GM18498 (cell line): ENCODE measurements at regions not wholly inside any gene's neighbourhood (a gene's known extent, or its start where the extent isn't known, plus 50 kb on each side); places are given as distances from the start of the nearest gene placed in this dataset.
A peak's percentile ranks its signal among the peaks of the same experiment; 100 is the strongest.

Experiments
- ATAC-seq: cut with Tn5 transposase; IDR thresholded peaks from one replicate; pipeline ENCODE4 v1.9.1; 2021; ENCODE audit warnings: mild to moderate bottlenecking, moderate library complexity; ENCODE audit not compliant: unreplicated experiment

GRCh38 chr10:111706331-111706730, 477.2 kb downstream of the GPAM start:
- no peak for ATAC-seq

GRCh38 chr10:111707076-111707475, 476.5 kb downstream of the GPAM start:
- ATAC-seq, result no peak

- no peak for ATAC-seq
Observed at GRCh38 chr10:111709603-111710002, 474.0 kb downstream of the GPAM start.

- no peak for ATAC-seq
Observed at GRCh38 chr10:111716032-111716431, 467.5 kb downstream of the GPAM start.

GRCh38 chr10:111724121-111724520, 459.4 kb downstream of the GPAM start:
- no peak for ATAC-seq

GRCh38 chr10:111725050-111725449, 458.5 kb downstream of the GPAM start:
- ATAC-seq, result no peak

- no peak for ATAC-seq
Observed at GRCh38 chr10:111732166-111732785, 451.3 kb downstream of the GPAM start.

GRCh38 chr10:111739125-111739873, 444.3 kb downstream of the GPAM start:
- no peak for ATAC-seq

GRCh38 chr10:111739874-111740139, 443.8 kb downstream of the GPAM start:
- no peak for ATAC-seq

GRCh38 chr10:111745982-111746381, 437.6 kb downstream of the GPAM start:
- ATAC-seq, result no peak

- ATAC-seq, result no peak
Observed at GRCh38 chr10:111747751-111748150, 435.8 kb downstream of the GPAM start.

GRCh38 chr10:111748184-111748583, 435.4 kb downstream of the GPAM start:
- no peak for ATAC-seq

- ATAC-seq, result no peak
Observed at GRCh38 chr10:111750165-111750849, 433.3 kb downstream of the GPAM start.

- ATAC-seq, result peak; percentile 72
Observed at GRCh38 chr10:111756217-111757061, 427.1 kb downstream of the GPAM start.

- no peak for ATAC-seq
Observed at GRCh38 chr10:111758593-111758992, 425.0 kb downstream of the GPAM start.

- ATAC-seq, result no peak
Observed at GRCh38 chr10:111762114-111762513, 421.5 kb downstream of the GPAM start.

GRCh38 chr10:111765216-111765615, 418.3 kb downstream of the GPAM start:
- ATAC-seq, result no peak

GRCh38 chr10:111766464-111766863, 417.1 kb downstream of the GPAM start:
- ATAC-seq, result no peak

- ATAC-seq, result no peak
Observed at GRCh38 chr10:111767661-111768060, 415.9 kb downstream of the GPAM start.

GRCh38 chr10:111773950-111774349, 409.6 kb downstream of the GPAM start:
- ATAC-seq, result no peak

- no peak for ATAC-seq
Observed at GRCh38 chr10:111774486-111774885, 409.1 kb downstream of the GPAM start.
